SK-N-MC (cell line): ENCODE measurements at regions not wholly inside any gene's neighbourhood (a gene's known extent, or its start where the extent isn't known, plus 50 kb on each side); places are given as distances from the start of the nearest gene placed in this dataset.

Experiments used
- EZH2 ChIP-seq: fragments of 200-600 bp; sonication (generic); IDR thresholded peaks from one replicate; pipeline ENCODE4 v1.6.1; 2017; ENCODE audit warnings: antibody characterized with exemption
- POLR2AphosphoS5 ChIP-seq: IDR thresholded peaks from 2 replicates; pipeline ENCODE4 v1.6.1; 2012; ENCODE audit warnings: mild to moderate bottlenecking, low read depth, low read length, borderline replicate concordance

DNA sequence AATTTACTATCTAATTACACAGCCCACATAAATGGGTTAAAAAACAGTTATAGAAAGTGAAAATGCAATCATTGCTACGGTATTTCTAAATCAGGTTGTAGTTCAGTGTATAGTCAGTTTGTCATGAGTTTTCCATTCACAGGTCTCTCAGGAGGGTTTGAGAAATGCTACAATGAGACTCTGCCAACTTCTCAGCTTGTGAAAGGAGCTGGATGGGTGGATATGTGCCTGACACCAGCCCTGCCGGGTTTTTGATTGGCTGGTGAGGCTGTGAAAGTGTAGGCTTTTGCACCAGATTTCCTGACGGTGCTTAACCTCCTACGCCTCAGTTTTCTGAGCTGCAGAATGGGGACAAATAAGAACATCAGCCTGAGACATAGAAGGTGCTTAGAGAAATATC is 102.6 kb upstream of the SMIM21 start:
- TF ChIP-seq EZH2 (no peak), POLR2AphosphoS5 (no peak)
